Keratinocyte (primary cell): ENCODE measurements at regions not wholly inside any gene's neighbourhood (a gene's known extent, or its start where the extent isn't known, plus 50 kb on each side); places are given as distances from the start of the nearest gene placed in this dataset.

Source experiments
- CTCF ChIP-seq, 3 experiments: IDR thresholded peaks in 1 of 3; conservative IDR thresholded peaks in 1 of 3; optimal IDR thresholded peaks in 1 of 3; 2 replicates in 2 of 3; 3 replicates in 1 of 3; pipeline versions ENCODE3 to v1.5.1; 2011; ENCODE audit warnings: low read length in 3 of 3, mild to moderate bottlenecking in 3 of 3, moderate library complexity in 2 of 3, control low read depth in 1 of 3, inconsistent platforms in 1 of 3; ENCODE audit not compliant: insufficient read depth in 2 of 3; ENCODE audit errors: extremely low read depth in 1 of 3
- EZH2 ChIP-seq: IDR thresholded peaks from one replicate; pipeline ENCODE4 v1.6.1; 2012; ENCODE audit warnings: inconsistent platforms, mild to moderate bottlenecking, low read length, moderate library complexity

GRCh38 chr11:70581991-70582885, 183.9 kb downstream of the CTTN start:
- TF ChIP-seq CTCF (optimal IDR thresholded peaks at IDR 0.05 in 1 of 3, IDR thresholded peaks at IDR 0.05 in 1 of 3, conservative IDR thresholded peaks at IDR 0.05 in 1 of 3; ENCODE audit: extremely low read depth in 1 of 3, insufficient read depth in 2 of 3, low read length in 3 of 3) (no peak), EZH2 (no peak)
